Gastroesophageal sphincter (tissue), 3 donors: ENCODE measurements at regions not wholly inside any gene's neighbourhood (a gene's known extent, or its start where the extent isn't known, plus 50 kb on each side); places are given as distances from the start of the nearest gene placed in this dataset.

Experiments
- EP300 ChIP-seq: sonication (generic); formaldehyde crosslinking; IDR thresholded peaks from one replicate; pipeline ENCODE4 v1.6.1; 2017; ENCODE audit warnings: antibody characterized with exemption, mild to moderate bottlenecking
- POLR2A ChIP-seq, 2 donors: fragments of 450-650 bp; IDR thresholded peaks; one replicate each; pipeline ENCODE4 v1.6.1; 2017; ENCODE audit warnings: antibody characterized with exemption in 2 of 2, mild to moderate bottlenecking in 2 of 2, moderate library complexity in 1 of 2
- POLR2AphosphoS5 ChIP-seq: sonication (generic); formaldehyde crosslinking; IDR thresholded peaks from one replicate; pipeline ENCODE4 v1.6.1; 2017; ENCODE audit warnings: antibody characterized with exemption
- TF ChIP-seq, protein P1 (sequence below), 4 experiments: fragments of 200-600 bp in 2 of 4; fragments of 450-650 bp in 2 of 4; sonication (generic) in 1 of 4; IDR thresholded peaks; one replicate each; pipeline ENCODE4 v1.5.1; 2017 to 2019; ENCODE audit warnings: antibody characterized with exemption in 4 of 4, mild to moderate bottlenecking in 2 of 4, moderate library complexity in 2 of 4

- TF ChIP-seq, protein P1, sequence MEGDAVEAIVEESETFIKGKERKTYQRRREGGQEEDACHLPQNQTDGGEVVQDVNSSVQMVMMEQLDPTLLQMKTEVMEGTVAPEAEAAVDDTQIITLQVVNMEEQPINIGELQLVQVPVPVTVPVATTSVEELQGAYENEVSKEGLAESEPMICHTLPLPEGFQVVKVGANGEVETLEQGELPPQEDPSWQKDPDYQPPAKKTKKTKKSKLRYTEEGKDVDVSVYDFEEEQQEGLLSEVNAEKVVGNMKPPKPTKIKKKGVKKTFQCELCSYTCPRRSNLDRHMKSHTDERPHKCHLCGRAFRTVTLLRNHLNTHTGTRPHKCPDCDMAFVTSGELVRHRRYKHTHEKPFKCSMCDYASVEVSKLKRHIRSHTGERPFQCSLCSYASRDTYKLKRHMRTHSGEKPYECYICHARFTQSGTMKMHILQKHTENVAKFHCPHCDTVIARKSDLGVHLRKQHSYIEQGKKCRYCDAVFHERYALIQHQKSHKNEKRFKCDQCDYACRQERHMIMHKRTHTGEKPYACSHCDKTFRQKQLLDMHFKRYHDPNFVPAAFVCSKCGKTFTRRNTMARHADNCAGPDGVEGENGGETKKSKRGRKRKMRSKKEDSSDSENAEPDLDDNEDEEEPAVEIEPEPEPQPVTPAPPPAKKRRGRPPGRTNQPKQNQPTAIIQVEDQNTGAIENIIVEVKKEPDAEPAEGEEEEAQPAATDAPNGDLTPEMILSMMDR (IDR thresholded peaks at IDR 0.05): no peak
- TF ChIP-seq POLR2A (IDR thresholded peaks at IDR 0.05) (no peak), POLR2AphosphoS5 (no peak), EP300 (no peak)
Observed at GRCh38 chr12:75965661-75966060, 65.9 kb downstream of the PHLDA1 start.
